Neural progenitor cell (in vitro differentiated cells): ENCODE measurements at regions not wholly inside any gene's neighbourhood (a gene's known extent, or its start where the extent isn't known, plus 50 kb on each side); places are given as distances from the start of the nearest gene placed in this dataset.

Experiments used
- DNase-seq: peaks from one replicate; pipeline ENCODE4 v3.0.0-alpha.2; 2016; ENCODE audit warnings: low spot score
- H2AFZ ChIP-seq: fragments of 200-600 bp; sonication (generic); replicated peaks from 2 replicates; pipeline ENCODE4 v1.6.1; 2016; ENCODE audit warnings: antibody characterized with exemption
- H3F3A ChIP-seq: fragments of 200-600 bp; sonication (generic); 2 replicates; pipeline ENCODE4 v1.6.1; 2016; ENCODE audit warnings: antibody characterized with exemption, low read depth
- H3K27ac ChIP-seq: fragments of 200-600 bp; sonication (generic); 2 replicates; pipeline ENCODE4 v1.5.1; 2016; ENCODE audit warnings: mild to moderate bottlenecking
- H3K27me3 ChIP-seq: fragments of 200-600 bp; sonication (generic); 2 replicates; pipeline ENCODE4 v1.6.1; 2016; ENCODE audit warnings: mild to moderate bottlenecking, moderate library complexity
- H3K36me3 ChIP-seq: fragments of 200-600 bp; sonication (generic); 2 replicates; pipeline ENCODE4 v1.5.1; 2016
- H3K4me1 ChIP-seq: fragments of 200-600 bp; sonication (generic); 2 replicates; pipeline ENCODE4 v1.6.1; 2016; ENCODE audit warnings: mixed run types
- H3K4me2 ChIP-seq: fragments of 200-600 bp; sonication (generic); 2 replicates; pipeline ENCODE4 v1.6.1; 2016
- H3K4me3 ChIP-seq: fragments of 200-600 bp; sonication (generic); 2 replicates; pipeline ENCODE4 v1.5.1; 2016
- H3K79me2 ChIP-seq: fragments of 200-600 bp; sonication (generic); 2 replicates; pipeline ENCODE4 v1.6.1; 2016; ENCODE audit warnings: low read depth
- H3K9ac ChIP-seq: fragments of 200-600 bp; sonication (generic); 2 replicates; pipeline ENCODE4 v1.6.1; 2016
- H3K9me3 ChIP-seq: fragments of 200-600 bp; sonication (generic); 2 replicates; pipeline ENCODE4 v1.5.1; 2016; ENCODE audit warnings: low read depth
- H4K20me1 ChIP-seq: fragments of 200-600 bp; sonication (generic); 2 replicates; pipeline ENCODE4 v1.6.1; 2016; ENCODE audit warnings: low read depth
- H3K27ac Mint-ChIP-seq: 3 replicates; pipeline ENCODE4 v1.8.0; 2021; ENCODE audit warnings: mixed read lengths
- H3K27me3 Mint-ChIP-seq: 2 replicates; pipeline ENCODE4 v1.8.0; 2022; ENCODE audit warnings: low read depth, mild to moderate bottlenecking, inconsistent platforms, moderate library complexity, mixed read lengths; ENCODE audit not compliant: insufficient read depth
- H3K36me3 Mint-ChIP-seq: 3 replicates; pipeline ENCODE4 v1.8.0; 2021; ENCODE audit warnings: mixed read lengths
- H3K4me1 Mint-ChIP-seq: 3 replicates; pipeline ENCODE4 v1.8.0; 2021; ENCODE audit warnings: mixed read lengths
- H3K4me3 Mint-ChIP-seq: 3 replicates; pipeline ENCODE4 v1.8.0; 2021; ENCODE audit warnings: mild to moderate bottlenecking, moderate library complexity, mixed read lengths
- H3K9me3 Mint-ChIP-seq: 3 replicates; pipeline ENCODE4 v1.8.0; 2020; ENCODE audit warnings: mixed read lengths
- EZH2 ChIP-seq: fragments of 200-600 bp; sonication (generic); IDR thresholded peaks from 2 replicates; pipeline ENCODE4 v1.6.1; 2017; ENCODE audit warnings: antibody characterized with exemption, mild to moderate bottlenecking, moderate library complexity
- EZH2phosphoT487 ChIP-seq: fragments of 200-600 bp; sonication (generic); IDR thresholded peaks from 2 replicates; pipeline ENCODE4 v1.6.1; 2017; ENCODE audit warnings: antibody characterized with exemption
- TF ChIP-seq, protein P1 (sequence below): fragments of 200-600 bp; sonication (generic); IDR thresholded peaks from 2 replicates; pipeline ENCODE4 v1.5.1; 2017; ENCODE audit warnings: antibody characterized with exemption, mild to moderate bottlenecking

DNA sequence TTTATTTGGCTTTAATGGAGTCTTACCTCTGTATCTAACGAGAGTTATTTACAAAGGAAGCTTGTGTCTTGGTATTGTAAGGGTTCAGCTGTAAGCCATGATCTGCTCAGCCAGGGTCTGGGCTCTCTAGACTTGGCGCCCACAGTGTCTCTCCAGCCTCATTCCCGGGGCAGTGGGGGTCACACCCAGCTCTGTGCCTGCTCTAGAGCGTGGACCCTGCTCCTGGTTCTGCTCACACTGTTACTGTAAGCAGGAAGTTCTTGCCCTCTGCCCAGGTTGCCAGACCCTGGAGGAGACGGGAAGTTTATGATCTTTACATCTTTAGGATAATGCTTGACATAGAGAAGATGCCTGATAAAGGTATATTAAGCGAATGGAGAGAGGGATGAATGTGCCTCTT lies 235.7 kb downstream of the PTTG2 start:
- no peaks in the 10 kb centered on the region for H3K36me3 Mint-ChIP-seq
- no peaks in the 10 kb centered on the region for H3K9me3 Mint-ChIP-seq
- H3K27ac ChIP-seq, result no peak overlapping the region
- no peaks in the 10 kb centered on the region for H3K36me3 ChIP-seq
- H3K27me3 Mint-ChIP-seq, result no peaks in the 10 kb centered on the region
- TF ChIP-seq, protein P1, sequence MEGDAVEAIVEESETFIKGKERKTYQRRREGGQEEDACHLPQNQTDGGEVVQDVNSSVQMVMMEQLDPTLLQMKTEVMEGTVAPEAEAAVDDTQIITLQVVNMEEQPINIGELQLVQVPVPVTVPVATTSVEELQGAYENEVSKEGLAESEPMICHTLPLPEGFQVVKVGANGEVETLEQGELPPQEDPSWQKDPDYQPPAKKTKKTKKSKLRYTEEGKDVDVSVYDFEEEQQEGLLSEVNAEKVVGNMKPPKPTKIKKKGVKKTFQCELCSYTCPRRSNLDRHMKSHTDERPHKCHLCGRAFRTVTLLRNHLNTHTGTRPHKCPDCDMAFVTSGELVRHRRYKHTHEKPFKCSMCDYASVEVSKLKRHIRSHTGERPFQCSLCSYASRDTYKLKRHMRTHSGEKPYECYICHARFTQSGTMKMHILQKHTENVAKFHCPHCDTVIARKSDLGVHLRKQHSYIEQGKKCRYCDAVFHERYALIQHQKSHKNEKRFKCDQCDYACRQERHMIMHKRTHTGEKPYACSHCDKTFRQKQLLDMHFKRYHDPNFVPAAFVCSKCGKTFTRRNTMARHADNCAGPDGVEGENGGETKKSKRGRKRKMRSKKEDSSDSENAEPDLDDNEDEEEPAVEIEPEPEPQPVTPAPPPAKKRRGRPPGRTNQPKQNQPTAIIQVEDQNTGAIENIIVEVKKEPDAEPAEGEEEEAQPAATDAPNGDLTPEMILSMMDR, result no peak
- no peak for TF ChIP-seq EZH2phosphoT487
- TF ChIP-seq EZH2, result no peak
- no peak for DNase-seq
- H2AFZ ChIP-seq, result no peak overlapping the region
- no peaks in the 10 kb centered on the region for H3K27me3 ChIP-seq
- no peaks in the 10 kb centered on the region for H4K20me1 ChIP-seq
- no peaks in the 10 kb centered on the region for H3K79me2 ChIP-seq
- H3K9ac ChIP-seq, result no peak overlapping the region
- peaks cover 3% of the 10 kb centered on the region for H3K4me1 Mint-ChIP-seq
- no peak overlapping the region for H3K27ac Mint-ChIP-seq
- no peaks in the 10 kb centered on the region for H3F3A ChIP-seq
- H3K9me3 ChIP-seq, result no peaks in the 10 kb centered on the region
- no peak overlapping the region for H3K4me2 ChIP-seq
- H3K4me3 Mint-ChIP-seq, result no peak overlapping the region
- peaks cover under 1% of the 10 kb centered on the region for H3K4me1 ChIP-seq
- H3K4me3 ChIP-seq, result no peak overlapping the region

DNA sequence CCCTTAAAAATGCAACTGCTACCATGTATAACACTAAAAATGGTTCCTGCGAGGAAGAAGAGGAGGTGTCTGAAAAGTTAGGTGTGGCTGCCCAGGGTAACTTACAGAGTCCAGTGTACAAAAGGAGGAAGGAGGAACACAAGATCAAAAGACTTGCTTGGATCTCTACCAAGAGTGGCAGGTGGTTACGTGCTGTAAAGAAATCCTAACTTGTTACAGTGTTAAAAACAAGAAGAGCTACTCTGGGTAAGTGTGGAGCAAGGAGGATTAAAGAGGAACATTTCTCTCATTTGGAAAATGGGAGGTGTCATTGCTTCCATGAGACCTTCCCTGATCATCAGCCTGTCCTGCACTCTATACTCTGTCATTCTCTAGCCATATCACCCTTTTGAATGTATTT lies 242.0 kb downstream of the PTTG2 start:
- H3K4me1 ChIP-seq, result no peaks in the 10 kb centered on the region
- H3K9me3 Mint-ChIP-seq, result peaks cover 6% of the 10 kb centered on the region
- no peaks in the 10 kb centered on the region for H3K36me3 ChIP-seq
- no peaks in the 10 kb centered on the region for H3K27me3 ChIP-seq
- no peak for DNase-seq
- H3K36me3 Mint-ChIP-seq, result no peaks in the 10 kb centered on the region
- H3K79me2 ChIP-seq, result no peaks in the 10 kb centered on the region
- no peaks in the 10 kb centered on the region for H3K9me3 ChIP-seq
- H3K27ac ChIP-seq, result no peak overlapping the region
- H3K27ac Mint-ChIP-seq, result no peak overlapping the region
- TF ChIP-seq EZH2 (no peak), EZH2phosphoT487 (no peak)
- TF ChIP-seq, protein P1, result no peak
- H3F3A ChIP-seq, result no peaks in the 10 kb centered on the region
- no peak overlapping the region for H3K9ac ChIP-seq
- peaks cover 3% of the 10 kb centered on the region for H3K27me3 Mint-ChIP-seq
- no peak overlapping the region for H2AFZ ChIP-seq
- H3K4me3 Mint-ChIP-seq, result no peak overlapping the region
- no peaks in the 10 kb centered on the region for H3K4me1 Mint-ChIP-seq
- H4K20me1 ChIP-seq, result no peaks in the 10 kb centered on the region
- H3K4me2 ChIP-seq, result no peak overlapping the region
- H3K4me3 ChIP-seq, result no peak overlapping the region

DNA sequence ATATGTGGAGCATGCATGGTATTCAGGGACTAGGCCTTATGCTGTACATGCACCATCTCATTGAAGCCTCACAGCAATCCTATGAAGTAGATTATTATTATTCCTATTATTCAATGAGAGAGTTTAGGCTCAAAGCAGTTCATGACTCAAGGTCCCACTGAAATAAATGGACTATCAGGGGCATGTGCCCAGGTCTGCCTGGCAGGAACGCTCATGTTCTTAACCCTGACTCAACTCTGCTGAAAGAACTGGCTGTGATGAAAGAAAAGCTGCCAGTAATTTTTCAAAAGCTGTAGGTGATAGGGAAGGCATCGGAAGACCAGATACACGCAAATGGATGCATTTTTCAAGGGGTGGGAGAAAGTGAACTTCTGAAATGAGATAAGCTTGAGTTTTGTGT lies 243.4 kb downstream of the PTTG2 start:
- no peaks in the 10 kb centered on the region for H3K27me3 ChIP-seq
- H3K36me3 ChIP-seq, result no peaks in the 10 kb centered on the region
- no peak overlapping the region for H2AFZ ChIP-seq
- TF ChIP-seq EZH2, result no peak
- TF ChIP-seq, protein P1, result no peak
- TF ChIP-seq EZH2phosphoT487, result no peak
- no peak overlapping the region for H3K4me3 ChIP-seq
- Mint-ChIP-seq H3K27me3 (peaks cover 3% of the 10 kb centered on the region), H3K9me3 (peaks cover 11% of the 10 kb centered on the region), H3K36me3 (no peaks in the 10 kb centered on the region), H3K27ac (no peak overlapping the region), H3K4me1 (no peaks in the 10 kb centered on the region), H3K4me3 (no peak overlapping the region)
- no peaks in the 10 kb centered on the region for H3F3A ChIP-seq
- H4K20me1 ChIP-seq, result no peaks in the 10 kb centered on the region
- H3K4me1 ChIP-seq, result no peaks in the 10 kb centered on the region
- no peaks in the 10 kb centered on the region for H3K9me3 ChIP-seq
- H3K9ac ChIP-seq, result no peak overlapping the region
- no peaks in the 10 kb centered on the region for H3K79me2 ChIP-seq
- H3K27ac ChIP-seq, result no peak overlapping the region
- DNase-seq, result no peak
- H3K4me2 ChIP-seq, result no peak overlapping the region
